ENCODE measurements at regions not wholly inside any gene's neighbourhood (a gene's known extent, or its start where the extent isn't known, plus 50 kb on each side); places are given as distances from the start of the nearest gene placed in this dataset.

GRCh38 chr10:44779511-44779910 is 131.6 kb upstream of the TMEM72 start:
- no peak for DNase-seq (ENCODE audit: low spot score)

DNA sequence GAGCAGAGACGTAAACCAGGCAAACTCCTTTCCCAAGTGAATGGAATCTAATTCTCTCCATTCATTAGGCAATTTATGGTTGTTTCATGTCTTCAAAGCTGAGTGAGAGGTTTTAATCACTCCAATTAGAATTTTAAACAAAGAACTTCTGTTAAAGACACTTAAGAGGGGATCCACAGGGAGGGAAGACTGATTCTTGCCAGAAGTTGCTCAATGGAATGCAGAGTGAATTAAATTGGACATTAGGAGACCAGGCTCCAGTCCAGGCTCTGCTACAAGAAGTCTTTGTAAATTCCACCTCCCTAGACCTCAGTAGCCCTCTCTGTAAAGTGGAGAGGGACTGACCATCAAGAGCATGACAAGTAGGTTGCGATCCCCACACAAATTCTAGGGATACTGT is 130.7 kb upstream of the TMEM72 start:
- peak; percentile 12 for DNase-seq (ENCODE audit: low spot score)

DNA sequence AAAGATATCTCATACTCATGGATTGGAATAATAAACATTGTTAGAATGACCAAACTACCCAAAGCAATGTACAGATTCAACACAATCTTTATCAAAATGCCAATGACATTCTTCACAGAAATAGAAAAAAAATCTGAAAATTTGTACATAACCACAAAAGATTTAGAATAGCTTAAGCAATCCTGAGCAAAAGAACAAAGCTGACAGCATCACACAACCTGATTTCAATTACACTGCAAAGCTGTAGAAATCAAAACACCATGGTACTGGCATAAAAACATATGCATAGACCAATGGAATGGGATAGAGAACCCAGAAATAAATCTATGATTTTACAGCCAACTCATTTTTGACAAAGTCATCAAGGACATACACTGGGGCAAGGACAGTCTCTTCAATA is 130.0 kb upstream of the TMEM72 start:
- no peak for DNase-seq (ENCODE audit: low spot score)

GRCh38 chr10:44786286-44786850 is 124.8 kb upstream of the TMEM72 start:
- no peak for DNase-seq (ENCODE audit: low spot score)

DNA sequence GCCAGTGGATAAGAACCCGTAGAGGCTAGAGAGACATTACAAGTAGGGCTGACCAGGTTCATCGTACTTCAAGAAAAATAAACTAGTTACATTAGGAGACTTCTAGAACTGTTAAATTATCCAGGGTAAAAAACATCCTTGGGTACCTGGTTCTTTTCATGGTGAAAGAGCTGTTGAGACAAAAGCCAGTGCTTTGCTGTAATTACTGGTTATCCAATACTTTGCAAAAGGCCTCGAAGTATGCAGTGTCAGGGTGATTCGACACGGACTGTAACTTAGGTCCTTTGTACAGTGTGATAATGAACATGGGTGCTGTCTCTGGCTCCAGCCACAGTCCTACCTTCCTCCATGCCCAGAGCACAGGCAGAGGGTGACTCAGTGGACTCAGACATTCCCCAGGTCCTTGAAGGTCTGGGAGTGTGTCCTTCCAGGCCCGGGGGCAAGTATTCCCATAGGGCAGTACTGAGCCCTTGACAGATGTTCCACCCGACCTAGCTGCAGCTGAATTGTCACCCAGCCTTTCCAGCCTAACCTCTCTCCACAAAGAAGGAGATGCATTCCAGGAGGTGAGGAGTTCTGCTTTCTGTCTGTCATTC is 123.6 kb upstream of the TMEM72 start:
- DNase-seq (ENCODE audit: low spot score): no peak

GRCh38 chr10:44788147-44789129 is 122.7 kb upstream of the TMEM72 start:
- no peak for DNase-seq (ENCODE audit: low spot score)

- DNase-seq (ENCODE audit: low spot score): no peak
Observed at GRCh38 chr10:44792119-44792775, 118.9 kb upstream of the TMEM72 start.

- no peak for DNase-seq (ENCODE audit: low spot score)
Observed at GRCh38 chr10:44799966-44800365, 111.2 kb upstream of the TMEM72 start.

DNA sequence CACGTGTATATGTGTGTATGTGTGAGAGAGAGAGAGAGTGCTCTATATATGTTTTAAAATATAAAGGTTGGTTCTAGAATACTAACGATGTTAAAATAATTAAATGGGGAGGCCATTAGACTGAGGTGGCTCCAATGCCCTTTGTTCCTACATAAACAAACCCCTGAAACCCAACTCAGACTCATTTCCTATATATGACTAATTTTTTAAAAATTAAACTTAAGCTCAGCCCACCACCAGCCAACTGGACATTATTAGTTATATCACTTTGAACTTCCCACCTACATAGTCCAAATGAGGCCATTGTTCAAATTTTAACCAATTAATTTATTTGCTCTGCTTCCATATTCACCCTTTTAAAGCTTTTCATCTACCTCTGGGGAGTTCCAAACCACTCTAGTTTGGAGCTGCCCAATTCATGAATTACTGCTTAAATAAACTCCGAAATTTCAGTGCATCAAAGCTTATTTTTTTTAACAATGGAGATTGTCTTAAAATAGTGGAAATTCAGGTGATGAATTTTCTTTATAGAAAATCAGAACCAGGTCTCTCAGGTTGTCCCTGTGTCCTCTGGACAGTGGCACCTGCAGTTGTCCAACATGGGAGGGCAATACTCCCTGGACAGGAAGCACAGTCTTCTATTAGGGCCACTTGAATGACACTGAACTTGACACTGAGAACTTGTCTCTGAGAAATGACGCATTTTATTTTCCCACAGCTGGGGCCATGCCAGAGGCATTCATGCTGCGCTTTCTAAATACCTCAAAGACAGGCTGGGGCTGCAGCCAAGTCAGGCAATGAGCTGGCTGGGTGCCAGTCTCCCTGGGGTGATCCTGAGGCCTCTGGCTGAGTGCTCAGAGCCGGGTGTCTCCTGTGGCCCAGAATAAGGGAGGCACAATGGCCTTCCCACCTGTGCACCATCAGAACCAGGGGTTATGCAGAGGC is 109.5 kb upstream of the TMEM72 start:
- peak; percentile 25 for DNase-seq (ENCODE audit: low spot score)

GRCh38 chr10:44803862-44804261 is 107.3 kb upstream of the TMEM72 start:
- no peak for DNase-seq (ENCODE audit: low spot score)

GRCh38 chr10:44804661-44805060 is 106.5 kb upstream of the TMEM72 start:
- DNase-seq (ENCODE audit: low spot score): no peak

GRCh38 chr10:44805466-44806210 is 105.5 kb upstream of the TMEM72 start:
- DNase-seq (ENCODE audit: low spot score): no peak

GRCh38 chr10:44806950-44807349 is 104.2 kb upstream of the TMEM72 start:
- DNase-seq (ENCODE audit: low spot score): no peak

- DNase-seq (ENCODE audit: low spot score): no peak
Observed at GRCh38 chr10:44807451-44807850, 103.7 kb upstream of the TMEM72 start.

GRCh38 chr10:44809647-44810046 is 101.5 kb upstream of the TMEM72 start:
- DNase-seq (ENCODE audit: low spot score): no peak

GRCh38 chr10:44811072-44811471 is 100.1 kb upstream of the TMEM72 start:
- DNase-seq (ENCODE audit: low spot score): no peak

DNA sequence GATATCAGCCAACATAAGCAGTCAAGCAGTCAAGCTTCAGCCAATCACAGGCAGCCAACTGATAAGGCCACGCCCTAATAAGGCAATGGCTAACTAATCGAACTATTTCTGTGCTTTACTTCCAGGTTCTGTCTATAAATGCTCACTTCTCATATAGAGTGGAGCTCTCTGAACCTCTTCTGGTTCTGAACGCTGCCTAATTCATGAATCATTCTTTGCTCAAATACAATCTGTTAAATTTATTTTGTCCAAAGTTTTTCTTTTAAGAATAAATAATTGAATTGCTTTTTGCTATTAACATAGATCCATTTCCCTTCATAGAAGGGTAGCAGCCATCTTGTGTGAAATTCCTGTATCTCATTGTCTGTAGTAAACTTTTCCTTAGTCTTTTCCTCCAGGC is 97.9 kb upstream of the TMEM72 start:
- no peak for DNase-seq (ENCODE audit: low spot score)

DNA sequence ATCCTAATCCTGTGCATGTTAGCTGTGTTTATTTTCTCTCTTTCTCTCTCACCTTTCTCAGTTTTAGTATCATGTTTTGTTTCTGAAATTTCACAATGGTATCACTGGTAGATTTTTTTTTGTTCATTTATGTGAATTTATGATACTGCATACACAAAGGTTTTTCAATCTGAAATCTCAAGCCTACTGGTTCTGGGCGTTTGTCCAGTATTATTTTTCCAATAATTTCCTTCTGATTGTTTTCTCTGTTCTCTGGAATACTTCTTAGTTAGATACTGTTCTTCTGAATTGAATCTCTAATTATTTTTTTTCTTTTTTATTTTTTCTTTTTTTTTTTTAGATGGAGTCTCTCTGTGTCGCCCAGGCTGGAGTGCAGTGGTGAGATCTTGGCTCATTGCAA is 96.2 kb upstream of the TMEM72 start:
- no peak for DNase-seq (ENCODE audit: low spot score)

DNA sequence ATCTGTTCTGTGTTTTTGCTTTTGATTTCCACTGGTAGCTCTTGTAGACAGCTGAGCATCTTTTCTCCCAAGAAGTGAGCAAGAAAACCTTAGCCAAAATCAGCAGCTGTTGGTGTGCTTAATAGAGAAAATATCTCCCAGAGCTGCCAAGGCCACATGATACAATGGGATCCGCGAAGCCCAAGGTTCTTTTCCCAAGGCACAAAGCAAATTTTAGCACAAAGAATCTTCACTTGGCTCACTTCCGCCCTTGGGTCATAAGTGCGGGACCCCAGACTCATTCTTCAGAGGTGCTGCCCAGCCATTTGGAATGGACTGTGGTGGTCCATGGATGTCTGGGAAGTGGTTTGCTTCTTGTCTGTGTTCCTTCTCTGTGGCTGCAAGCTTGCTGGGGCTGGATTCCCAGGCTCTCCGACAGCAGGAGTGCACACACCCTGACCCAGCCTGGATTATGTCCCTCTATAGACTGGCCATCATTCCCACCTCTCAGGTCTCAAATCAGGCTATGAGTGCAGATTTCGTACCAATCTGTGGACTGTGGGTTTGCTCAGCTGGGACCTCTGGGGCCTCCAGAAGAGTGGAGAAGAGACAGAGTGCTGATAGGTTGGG is 93.0 kb upstream of the TMEM72 start:
- peak; percentile 14 for DNase-seq (ENCODE audit: low spot score)

- DNase-seq (ENCODE audit: low spot score): no peak
Observed at GRCh38 chr10:44818701-44819127, 92.4 kb upstream of the TMEM72 start.

Data from pons (tissue), 1 donor.